ENCODE measurements at regions not wholly inside any gene's neighbourhood (a gene's known extent, or its start where the extent isn't known, plus 50 kb on each side); places are given as distances from the start of the nearest gene placed in this dataset.

GRCh38 chr12:131370791-131371347 lies 340.0 kb upstream of the SFSWAP start:
- no peak for DNase-seq (ENCODE audit: insufficient read length)
- no peak for TF ChIP-seq POLR2A (IDR thresholded peaks at IDR 0.05; ENCODE audit: low read depth, low read length)
- no peak for TF ChIP-seq POLR2AphosphoS5 (IDR thresholded peaks at IDR 0.05; ENCODE audit: low read depth, low read length)
- no peak for TF ChIP-seq TAF1 (IDR thresholded peaks at IDR 0.05; ENCODE audit: borderline replicate concordance, low read depth, low read length)
- FAIRE-seq, result no peak

- FAIRE-seq (no peak), DNase-seq (ENCODE audit: insufficient read length) (no peak)
- TF ChIP-seq POLR2A (IDR thresholded peaks at IDR 0.05; ENCODE audit: low read depth, low read length), result no peak
- TF ChIP-seq POLR2AphosphoS5 (IDR thresholded peaks at IDR 0.05; ENCODE audit: low read depth, low read length), result no peak
- TF ChIP-seq TAF1 (IDR thresholded peaks at IDR 0.05; ENCODE audit: borderline replicate concordance, low read depth, low read length), result no peak
Observed at GRCh38 chr12:131371401-131372170, 339.3 kb upstream of the SFSWAP start.

- FAIRE-seq (no peak), DNase-seq (ENCODE audit: insufficient read length) (no peak)
- TF ChIP-seq POLR2AphosphoS5 (IDR thresholded peaks at IDR 0.05; ENCODE audit: low read depth, low read length) (no peak), TAF1 (IDR thresholded peaks at IDR 0.05; ENCODE audit: borderline replicate concordance, low read depth, low read length) (no peak), POLR2A (IDR thresholded peaks at IDR 0.05; ENCODE audit: low read depth, low read length) (no peak)
Observed at GRCh38 chr12:131372171-131372475, 338.8 kb upstream of the SFSWAP start.

GRCh38 chr12:131372706-131373195 lies 338.1 kb upstream of the SFSWAP start:
- TF ChIP-seq TAF1 (IDR thresholded peaks at IDR 0.05; ENCODE audit: borderline replicate concordance, low read depth, low read length) (no peak), POLR2AphosphoS5 (IDR thresholded peaks at IDR 0.05; ENCODE audit: low read depth, low read length) (no peak), POLR2A (IDR thresholded peaks at IDR 0.05; ENCODE audit: low read depth, low read length) (no peak)
- DNase-seq (ENCODE audit: insufficient read length) (no peak), FAIRE-seq (no peak)

DNA sequence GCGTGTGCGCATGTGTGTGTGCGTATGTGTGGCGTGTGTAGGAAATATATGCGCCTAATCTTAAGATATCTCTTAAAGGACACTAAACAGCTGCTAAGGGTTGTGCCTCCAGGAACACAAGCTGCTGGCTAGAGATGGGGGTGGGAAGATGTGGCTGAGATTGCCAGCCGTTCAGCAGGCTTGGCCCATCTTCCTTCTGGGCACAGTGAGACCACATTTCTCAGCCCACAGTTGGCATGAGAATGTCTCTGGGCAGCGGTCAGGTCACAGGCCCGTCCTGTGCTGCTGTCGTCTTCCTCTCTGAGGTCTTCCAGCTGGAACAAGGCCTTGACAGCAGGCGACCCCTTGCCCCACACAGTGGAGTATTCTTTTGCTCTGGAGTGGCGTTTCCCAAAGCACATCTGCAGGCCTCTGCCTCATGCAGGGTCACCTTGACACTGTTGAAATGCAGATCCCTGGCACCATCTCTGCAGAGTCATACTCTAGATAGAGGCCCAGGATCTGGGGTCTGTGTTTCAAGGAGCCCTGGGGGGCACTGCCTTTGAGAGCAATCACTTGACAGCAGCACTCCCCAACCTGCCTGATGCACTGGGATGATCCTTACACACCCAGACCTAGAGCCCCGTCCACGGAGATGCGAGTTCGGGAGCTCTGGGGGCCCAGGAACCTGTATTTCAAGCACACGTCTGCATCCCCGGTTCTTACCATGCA lies 335.5 kb upstream of the SFSWAP start:
- TF ChIP-seq POLR2AphosphoS5 (IDR thresholded peaks at IDR 0.05; ENCODE audit: low read depth, low read length) (no peak), POLR2A (IDR thresholded peaks at IDR 0.05; ENCODE audit: low read depth, low read length) (no peak), TAF1 (IDR thresholded peaks at IDR 0.05; ENCODE audit: borderline replicate concordance, low read depth, low read length) (no peak)
- DNase-seq (ENCODE audit: insufficient read length) (no peak), FAIRE-seq (no peak)

- no peak for FAIRE-seq
- TF ChIP-seq POLR2A (IDR thresholded peaks at IDR 0.05; ENCODE audit: low read depth, low read length) (no peak), POLR2AphosphoS5 (IDR thresholded peaks at IDR 0.05; ENCODE audit: low read depth, low read length) (no peak), TAF1 (IDR thresholded peaks at IDR 0.05; ENCODE audit: borderline replicate concordance, low read depth, low read length) (no peak)
- no peak for DNase-seq (ENCODE audit: insufficient read length)
Observed at GRCh38 chr12:131375972-131376345, 334.9 kb upstream of the SFSWAP start.

DNA sequence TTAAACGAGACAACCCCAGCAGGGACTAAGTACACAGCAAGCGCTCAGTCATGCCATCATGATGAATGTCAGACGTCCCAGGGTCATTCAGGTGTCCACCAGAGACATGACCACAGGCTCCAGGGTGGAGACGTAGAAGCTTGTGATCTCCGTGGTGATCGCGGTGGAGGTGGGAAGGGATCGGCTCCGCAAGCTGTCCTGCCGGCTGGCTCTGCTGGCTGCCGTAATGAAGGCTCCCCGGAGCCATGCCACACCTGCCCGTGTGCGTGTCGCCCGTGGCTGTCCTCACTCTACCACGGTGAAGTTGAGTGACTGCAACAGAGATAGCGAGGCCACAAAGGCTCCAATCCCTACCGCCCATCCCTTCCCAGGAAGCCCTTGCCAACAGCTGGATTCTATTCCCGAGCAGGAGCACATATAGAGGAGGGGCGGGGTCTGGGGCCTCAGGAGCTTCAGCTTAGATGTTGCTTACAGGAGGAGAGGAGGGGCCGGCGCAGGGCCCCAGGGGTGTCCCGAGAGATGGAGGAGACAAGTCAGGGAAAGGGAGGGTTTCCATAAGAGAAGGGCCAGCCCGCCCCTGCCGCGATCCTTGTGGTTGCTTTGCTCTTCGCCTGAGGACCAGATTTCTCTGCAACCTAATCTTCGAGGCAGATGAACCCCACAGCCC lies 332.6 kb upstream of the SFSWAP start:
- no peak for DNase-seq (ENCODE audit: insufficient read length)
- FAIRE-seq, result no peak
- no peak for TF ChIP-seq POLR2AphosphoS5 (IDR thresholded peaks at IDR 0.05; ENCODE audit: low read depth, low read length)
- no peak for TF ChIP-seq POLR2A (IDR thresholded peaks at IDR 0.05; ENCODE audit: low read depth, low read length)
- no peak for TF ChIP-seq TAF1 (IDR thresholded peaks at IDR 0.05; ENCODE audit: borderline replicate concordance, low read depth, low read length)

DNA sequence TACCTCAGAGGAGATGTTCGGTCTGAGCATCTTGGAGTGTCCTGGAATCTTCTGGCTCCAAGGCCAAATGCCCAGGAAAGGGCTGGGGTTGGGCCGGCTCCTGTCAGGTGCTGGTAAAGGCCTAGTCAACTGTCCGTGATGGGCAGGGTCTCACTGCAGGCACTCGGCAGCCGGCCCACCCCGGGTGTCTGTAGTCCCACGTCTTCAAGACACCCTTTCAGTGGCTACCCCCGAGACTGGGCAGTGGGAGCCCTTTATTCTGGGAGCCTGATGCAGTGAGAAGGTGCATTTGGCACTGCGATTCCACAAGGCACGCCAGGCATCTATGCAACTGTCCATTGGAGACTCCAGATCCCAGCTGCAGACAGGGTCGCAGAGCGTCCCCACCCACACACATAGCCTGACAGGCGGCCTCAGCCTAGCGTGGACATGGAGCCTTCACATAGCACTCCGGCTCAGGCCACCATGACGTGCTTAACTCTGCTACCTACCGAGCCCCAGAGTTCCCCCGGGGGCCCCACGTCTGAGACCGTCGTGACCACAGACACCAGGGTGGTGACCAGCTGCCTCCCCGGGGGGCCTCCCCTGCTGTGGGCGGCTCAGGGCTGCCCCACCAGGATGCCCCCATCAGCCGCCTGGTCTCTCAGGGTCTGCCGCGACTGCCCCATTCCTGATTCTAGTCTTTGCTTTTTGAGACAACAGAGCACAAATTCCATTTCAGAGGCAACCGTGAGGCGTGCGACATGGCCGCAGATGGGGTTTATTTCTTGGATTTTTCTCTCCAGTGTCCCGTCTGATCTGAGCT lies 331.8 kb upstream of the SFSWAP start:
- TF ChIP-seq POLR2AphosphoS5 (IDR thresholded peaks at IDR 0.05; ENCODE audit: low read depth, low read length), result no peak
- no peak for TF ChIP-seq TAF1 (IDR thresholded peaks at IDR 0.05; ENCODE audit: borderline replicate concordance, low read depth, low read length)
- no peak for TF ChIP-seq POLR2A (IDR thresholded peaks at IDR 0.05; ENCODE audit: low read depth, low read length)
- DNase-seq (ENCODE audit: insufficient read length) (no peak), FAIRE-seq (no peak)

DNA sequence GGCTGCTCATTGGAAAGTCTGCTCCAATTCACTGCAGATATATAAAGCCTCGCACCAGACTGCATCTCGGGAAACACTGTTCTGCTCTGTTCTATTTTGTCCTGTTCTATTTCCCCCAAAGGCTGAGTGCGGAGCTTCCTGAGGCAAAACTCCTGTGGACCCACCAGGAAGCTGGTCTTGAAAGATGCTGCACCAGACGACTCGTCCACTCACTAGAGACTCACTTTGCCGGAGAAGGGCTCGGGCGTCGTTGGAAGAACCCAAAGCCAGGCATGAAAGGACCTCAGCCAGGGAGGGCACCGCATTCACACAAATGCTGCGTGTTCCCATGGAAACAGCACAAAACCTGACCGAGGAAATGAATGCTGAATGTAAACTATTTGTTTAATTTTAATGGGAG lies 331.2 kb upstream of the SFSWAP start:
- TF ChIP-seq POLR2AphosphoS5 (IDR thresholded peaks at IDR 0.05; ENCODE audit: low read depth, low read length) (no peak), TAF1 (IDR thresholded peaks at IDR 0.05; ENCODE audit: borderline replicate concordance, low read depth, low read length) (no peak), POLR2A (IDR thresholded peaks at IDR 0.05; ENCODE audit: low read depth, low read length) (no peak)
- no peak for DNase-seq (ENCODE audit: insufficient read length)
- FAIRE-seq, result no peak

DNA sequence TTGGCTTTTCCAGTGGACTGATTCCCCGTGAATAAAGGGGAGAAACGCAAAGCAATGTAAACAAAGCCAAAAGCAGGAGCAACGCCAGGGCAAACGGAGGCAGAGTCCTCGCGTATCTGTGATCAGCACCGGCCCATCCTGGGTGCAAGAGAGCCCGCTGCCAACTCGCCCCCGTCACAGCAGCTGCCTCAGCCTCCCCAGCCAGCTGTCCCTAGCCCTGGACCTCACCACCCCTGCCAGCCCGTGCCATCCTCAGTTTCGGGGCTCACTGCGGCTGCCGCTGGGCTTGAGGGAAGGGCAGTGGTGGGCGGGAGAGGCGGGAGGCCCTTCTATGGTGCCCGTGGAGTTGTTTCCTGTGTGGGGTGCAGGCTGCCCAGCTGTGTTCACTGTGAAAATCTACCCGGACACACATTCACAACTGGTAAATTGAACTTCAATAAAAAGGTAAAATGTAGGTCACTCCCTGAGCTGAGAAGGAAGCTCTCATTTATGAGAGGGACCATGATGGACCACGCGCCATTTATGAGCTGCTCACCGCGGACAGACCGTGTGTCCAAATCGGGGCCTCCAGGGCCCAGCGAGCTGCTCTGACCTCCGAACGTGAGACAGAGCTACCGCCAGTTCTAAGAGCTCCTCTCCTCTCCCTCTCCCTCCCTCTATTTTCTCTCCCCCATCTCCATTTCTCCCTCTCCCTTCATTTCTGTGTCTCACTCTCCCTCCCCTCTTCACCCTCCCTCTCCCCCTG lies 330.5 kb upstream of the SFSWAP start:
- TF ChIP-seq POLR2A (IDR thresholded peaks at IDR 0.05; ENCODE audit: low read depth, low read length), result no peak
- TF ChIP-seq POLR2AphosphoS5 (IDR thresholded peaks at IDR 0.05; ENCODE audit: low read depth, low read length), result no peak
- TF ChIP-seq TAF1 (IDR thresholded peaks at IDR 0.05; ENCODE audit: borderline replicate concordance, low read depth, low read length), result no peak
- FAIRE-seq (no peak), DNase-seq (ENCODE audit: insufficient read length) (no peak)

Data from GM12892 (cell line).